GM18951 (cell line): ENCODE measurements at regions not wholly inside any gene's neighbourhood (a gene's known extent, or its start where the extent isn't known, plus 50 kb on each side); places are given as distances from the start of the nearest gene placed in this dataset.

ENCODE experiments used
- POLR2A ChIP-seq: IDR thresholded peaks from 4 replicates; pipeline ENCODE4 v1.6.1; 2011; ENCODE audit warnings: mild to moderate bottlenecking; ENCODE audit not compliant: insufficient read length, insufficient read depth; ENCODE audit errors: extremely low read depth
- in situ Hi-C: fragments of 300-500 bp; cut with MboI; formaldehyde crosslinking; loops from one replicate; pipeline ENCODE4 v1.12.0; 2022; ENCODE audit warnings: low sequenced_read_pairs, mixed read lengths, inconsistent platforms; ENCODE audit not compliant: unreplicated experiment

- in situ Hi-C loops, result no loop called here
- TF ChIP-seq POLR2A, result no peak
These were observed 1894.4 kb downstream of the STIM2 start for GRCh38 chr4:28755081-28755480.

GRCh38 chr4:28759064-28759463 lies 1898.4 kb downstream of the STIM2 start:
- TF ChIP-seq POLR2A, result no peak
- in situ Hi-C loops, result no loop called here

DNA sequence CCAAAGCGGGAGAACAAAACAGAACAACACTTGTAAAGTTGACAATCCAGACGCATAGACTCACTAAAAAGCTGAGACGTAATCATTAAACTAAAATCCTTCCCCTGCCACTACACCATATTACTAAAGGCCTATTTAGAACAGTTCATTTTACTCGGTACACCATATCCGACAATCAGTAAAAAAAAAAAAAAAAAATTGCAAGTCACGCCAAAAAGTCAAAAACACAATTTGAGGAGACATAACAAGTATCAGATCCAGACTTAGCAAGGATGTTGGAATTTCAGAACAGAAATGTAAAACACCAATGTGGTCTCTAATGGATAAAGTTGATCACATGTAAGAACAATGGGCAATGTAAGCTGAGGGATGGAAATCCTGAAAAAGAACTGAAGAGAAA lies 1899.4 kb downstream of the STIM2 start:
- in situ Hi-C loops, result no loop called here
- no peak for TF ChIP-seq POLR2A

GRCh38 chr4:28772066-28772465 lies 1911.4 kb downstream of the STIM2 start:
- no peak for TF ChIP-seq POLR2A
- in situ Hi-C loops, result no loop called here

GRCh38 chr4:28772788-28773187 lies 1912.1 kb downstream of the STIM2 start:
- in situ Hi-C loops, result no loop called here
- no peak for TF ChIP-seq POLR2A

DNA sequence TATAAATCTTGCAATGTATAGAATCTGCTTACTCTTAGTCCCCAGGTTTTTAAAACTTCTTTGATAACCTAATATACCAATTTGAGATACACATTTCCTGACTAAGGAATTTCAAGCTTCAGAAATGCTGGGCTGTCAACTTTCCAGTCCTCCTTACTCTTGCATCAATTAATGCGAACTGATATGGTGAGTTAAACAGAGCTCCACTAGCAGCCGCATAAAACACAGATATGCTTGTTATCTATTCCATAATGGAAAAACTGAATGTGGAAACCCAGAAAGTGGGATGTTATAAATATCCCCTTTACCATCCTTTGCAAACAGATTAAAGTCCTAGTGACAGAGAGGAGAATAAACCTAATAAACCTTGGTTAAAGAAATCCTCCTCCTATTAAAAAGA lies 1913.7 kb downstream of the STIM2 start:
- no peak for TF ChIP-seq POLR2A
- in situ Hi-C loops, result no loop called here

- TF ChIP-seq POLR2A, result no peak
- in situ Hi-C loops, result no loop called here
These were observed 1915.4 kb downstream of the STIM2 start for GRCh38 chr4:28776004-28776403.

DNA sequence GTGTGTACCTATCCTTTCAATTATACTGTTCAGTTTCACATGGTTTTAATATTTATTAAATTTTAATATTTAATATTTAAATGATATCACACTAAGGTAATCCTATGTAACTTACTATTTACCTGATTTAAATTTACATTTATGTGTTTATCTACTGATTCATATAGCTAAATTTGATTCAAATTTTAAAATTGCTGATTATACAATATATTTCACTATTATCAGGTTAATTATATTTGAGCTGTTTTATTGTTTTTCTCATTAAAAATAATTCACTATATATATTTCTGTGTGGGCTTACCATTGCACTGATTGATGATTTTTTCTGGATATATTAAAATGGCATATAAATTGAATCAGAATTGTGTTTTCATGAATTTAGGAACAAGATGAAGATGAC lies 1923.5 kb downstream of the STIM2 start:
- in situ Hi-C loops, result no loop called here
- no peak for TF ChIP-seq POLR2A

DNA sequence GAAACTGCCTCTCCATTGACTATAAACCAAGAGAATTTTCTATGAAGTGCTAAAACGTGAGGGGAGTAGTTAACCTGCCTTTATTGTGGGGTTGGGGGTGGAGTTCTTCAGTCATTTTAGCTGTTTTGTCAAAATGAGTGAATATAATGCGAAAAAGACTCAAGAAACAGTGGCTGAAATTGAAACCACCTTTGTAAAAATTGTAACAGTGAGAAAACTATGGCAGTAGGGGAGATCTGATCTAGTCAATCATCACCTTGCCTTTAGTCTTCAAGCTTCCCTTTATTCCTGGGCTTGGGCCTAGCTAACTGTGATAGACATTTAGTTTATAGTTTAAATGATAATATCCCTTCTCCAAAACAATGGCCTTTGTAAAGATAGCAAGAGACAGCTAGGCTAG lies 1927.3 kb downstream of the STIM2 start:
- TF ChIP-seq POLR2A, result no peak
- in situ Hi-C loops, result no loop called here

GRCh38 chr4:28788929-28789490 lies 1928.4 kb downstream of the STIM2 start:
- no peak for TF ChIP-seq POLR2A

GRCh38 chr4:28792917-28793597 lies 1927.1 kb upstream of the PCDH7 start:
- no peak for TF ChIP-seq POLR2A
- in situ Hi-C loops, result no loop called here

More at GRCh38 chr4:28788929-28789490, 1928.4 kb downstream of the STIM2 start:
- in situ Hi-C loops, result no loop called here

GRCh38 chr4:28799696-28800095 lies 1920.5 kb upstream of the PCDH7 start:
- in situ Hi-C loops, result no loop called here
- no peak for TF ChIP-seq POLR2A

- in situ Hi-C loops, result no loop called here
- TF ChIP-seq POLR2A, result no peak
These were observed 1909.1 kb upstream of the PCDH7 start for GRCh38 chr4:28811025-28811424.

DNA sequence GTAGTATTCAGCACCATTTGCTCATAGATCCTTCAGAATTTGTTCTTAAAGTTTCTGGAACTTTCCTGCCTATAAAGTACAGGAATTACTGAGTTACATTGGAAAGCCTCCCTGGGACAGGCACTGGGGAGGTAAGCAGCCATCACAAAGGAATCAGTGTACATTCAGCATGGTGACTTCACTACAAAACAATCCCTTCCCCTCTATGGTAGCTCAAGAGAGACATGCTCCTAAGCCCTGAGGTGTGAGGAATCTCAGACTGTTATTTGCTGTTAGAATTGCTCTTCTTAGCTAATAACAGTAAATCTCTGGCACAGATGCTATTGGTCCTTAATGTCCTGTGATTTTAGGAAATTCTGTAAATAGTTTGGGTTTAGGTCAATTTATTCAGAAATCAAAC lies 1898.0 kb upstream of the PCDH7 start:
- no peak for TF ChIP-seq POLR2A
- in situ Hi-C loops, result no loop called here
